HEK293 (cell line): ENCODE measurements at regions not wholly inside any gene's neighbourhood (a gene's known extent, or its start where the extent isn't known, plus 50 kb on each side); places are given as distances from the start of the nearest gene placed in this dataset.

Experiments
- CTCF ChIA-PET: fragments of 350-600 bp; formaldehyde crosslinking; extraction: SDS; loops from one replicate; lab custom pipeline; 2021; ENCODE audit warnings: antibody characterized with exemption; lab: Yijun Ruan, JAX
- POLR2A ChIA-PET: fragments of 300-600 bp; formaldehyde crosslinking; extraction: SDS; loops from one replicate; lab custom pipeline; 2020; ENCODE audit warnings: antibody characterized with exemption, inconsistent platforms; lab: Yijun Ruan, JAX
- H3K27ac ChIP-seq: fragments of 200-500 bp; sonication (Bioruptor generic); 2 replicates; pipeline ENCODE4 v1.5.1; 2014; ENCODE audit warnings: low read depth, low read length, control low read depth, inconsistent platforms; ENCODE audit errors: extremely low read depth
- H3K36me3 ChIP-seq, 2 experiments: fragments of 200-500 bp in 1 of 2; sonication (Bioruptor generic) in 1 of 2; 1 replicate in 1 of 2; 2 replicates in 1 of 2; pipeline ENCODE4 v1.5.1; 2014 to 2017; ENCODE audit warnings: inconsistent platforms in 2 of 2, low read length in 2 of 2; ENCODE audit not compliant: control insufficient read depth in 2 of 2, insufficient read depth in 1 of 2
- H3K4me1 ChIP-seq: fragments of 200-500 bp; sonication (Bioruptor generic); 2 replicates; pipeline ENCODE4 v1.5.1; 2014; ENCODE audit warnings: mild to moderate bottlenecking, low read length, inconsistent platforms; ENCODE audit not compliant: control insufficient read depth, insufficient read depth
- H3K4me3 ChIP-seq: 2 replicates; pipeline ENCODE4 v1.5.1; 2011; ENCODE audit warnings: low read depth, mild to moderate bottlenecking, control low read depth, low read length, moderate library complexity
- H3K9me3 ChIP-seq: fragments of 200-500 bp; sonication (Bioruptor generic); 2 replicates; pipeline ENCODE4 v1.5.1; 2014; ENCODE audit warnings: low read depth, low read length, inconsistent platforms; ENCODE audit not compliant: control insufficient read depth, insufficient read depth
- KLF17 ChIP-seq: fragments of 450-650 bp; formaldehyde crosslinking; IDR thresholded peaks from 2 replicates; pipeline ENCODE4 v1.5.1; 2016; ENCODE audit warnings: missing biosample characterization, missing genetic modification characterization
- MYNN ChIP-seq: fragments of 450-650 bp; formaldehyde crosslinking; IDR thresholded peaks from 2 replicates; pipeline ENCODE4 v1.5.1; 2016; ENCODE audit warnings: missing biosample characterization, missing genetic modification characterization, borderline replicate concordance
- OVOL3 ChIP-seq: fragments of 450-650 bp; formaldehyde crosslinking; IDR thresholded peaks from 2 replicates; pipeline ENCODE4 v1.5.1; 2016; ENCODE audit warnings: missing biosample characterization, missing genetic modification characterization
- REPIN1 ChIP-seq: fragments of 450-650 bp; formaldehyde crosslinking; IDR thresholded peaks from 2 replicates; pipeline ENCODE4 v1.5.1; 2017; ENCODE audit warnings: missing biosample characterization, missing genetic modification characterization, low read depth
- ZBTB1 ChIP-seq: fragments of 450-650 bp; formaldehyde crosslinking; IDR thresholded peaks from 2 replicates; pipeline ENCODE4 v1.5.1; 2016; ENCODE audit warnings: missing biosample characterization, missing genetic modification characterization
- ZBTB44 ChIP-seq: fragments of 450-650 bp; IDR thresholded peaks from 2 replicates; pipeline ENCODE4 v1.5.1; 2018; ENCODE audit warnings: missing biosample characterization, mild to moderate bottlenecking, missing genetic modification characterization
- ZBTB49 ChIP-seq: fragments of 450-650 bp; formaldehyde crosslinking; IDR thresholded peaks from 2 replicates; pipeline ENCODE4 v1.5.1; 2016; ENCODE audit warnings: missing biosample characterization, missing genetic modification characterization, low read depth
- ZNF121 ChIP-seq: fragments of 450-650 bp; formaldehyde crosslinking; IDR thresholded peaks from 2 replicates; pipeline ENCODE4 v1.5.1; 2016; ENCODE audit warnings: missing biosample characterization, missing genetic modification characterization
- ZNF19 ChIP-seq: fragments of 450-650 bp; formaldehyde crosslinking; IDR thresholded peaks from 2 replicates; pipeline ENCODE4; 2016; ENCODE audit warnings: missing biosample characterization, missing genetic modification characterization, low read depth
- ZNF366 ChIP-seq: fragments of 450-650 bp; formaldehyde crosslinking; conservative IDR thresholded peaks from 2 replicates; pipeline ENCODE4 v1.5.1; 2016; ENCODE audit warnings: missing biosample characterization, missing genetic modification characterization
- ZNF416 ChIP-seq: fragments of 450-650 bp; formaldehyde crosslinking; IDR thresholded peaks from 2 replicates; pipeline ENCODE4 v1.5.1; 2016; ENCODE audit warnings: missing biosample characterization, missing genetic modification characterization
- ZNF48 ChIP-seq: fragments of 450-650 bp; formaldehyde crosslinking; IDR thresholded peaks from 2 replicates; pipeline ENCODE4 v1.5.1; 2016; ENCODE audit warnings: missing biosample characterization, missing genetic modification characterization
- ZNF529 ChIP-seq: fragments of 450-650 bp; formaldehyde crosslinking; IDR thresholded peaks from 2 replicates; pipeline ENCODE4 v1.5.1; 2017; ENCODE audit warnings: missing genetic modification characterization, missing biosample characterization; ENCODE audit not compliant: insufficient replicate concordance
- ZNF585B ChIP-seq: fragments of 450-650 bp; formaldehyde crosslinking; IDR thresholded peaks from 2 replicates; pipeline ENCODE4 v1.5.1; 2016; ENCODE audit warnings: missing biosample characterization, missing genetic modification characterization
- ZNF626 ChIP-seq: fragments of 450-650 bp; sonication (Bioruptor Pico); formaldehyde crosslinking; IDR thresholded peaks from 2 replicates; pipeline ENCODE4 v1.5.1; 2018; ENCODE audit warnings: missing biosample characterization, missing genetic modification characterization, inconsistent platforms
- ZXDB ChIP-seq: fragments of 450-650 bp; formaldehyde crosslinking; IDR thresholded peaks from 2 replicates; pipeline ENCODE4 v1.5.1; 2016; ENCODE audit warnings: missing biosample characterization, missing genetic modification characterization
- TF ChIP-seq, protein P1 (sequence below): fragments of 450-650 bp; formaldehyde crosslinking; IDR thresholded peaks from 2 replicates; pipeline ENCODE4 v1.5.1; 2016; ENCODE audit warnings: missing biosample characterization, missing genetic modification characterization, borderline replicate concordance
- TF ChIP-seq, protein P2 (sequence below): fragments of 450-650 bp; formaldehyde crosslinking; IDR thresholded peaks from 2 replicates; pipeline ENCODE4 v1.5.1; 2017; ENCODE audit warnings: missing biosample characterization, missing genetic modification characterization

GRCh38 chr4:127304356-127304755 lies 328.4 kb upstream of the INTU start (continued):
- TF ChIP-seq, protein P1, sequence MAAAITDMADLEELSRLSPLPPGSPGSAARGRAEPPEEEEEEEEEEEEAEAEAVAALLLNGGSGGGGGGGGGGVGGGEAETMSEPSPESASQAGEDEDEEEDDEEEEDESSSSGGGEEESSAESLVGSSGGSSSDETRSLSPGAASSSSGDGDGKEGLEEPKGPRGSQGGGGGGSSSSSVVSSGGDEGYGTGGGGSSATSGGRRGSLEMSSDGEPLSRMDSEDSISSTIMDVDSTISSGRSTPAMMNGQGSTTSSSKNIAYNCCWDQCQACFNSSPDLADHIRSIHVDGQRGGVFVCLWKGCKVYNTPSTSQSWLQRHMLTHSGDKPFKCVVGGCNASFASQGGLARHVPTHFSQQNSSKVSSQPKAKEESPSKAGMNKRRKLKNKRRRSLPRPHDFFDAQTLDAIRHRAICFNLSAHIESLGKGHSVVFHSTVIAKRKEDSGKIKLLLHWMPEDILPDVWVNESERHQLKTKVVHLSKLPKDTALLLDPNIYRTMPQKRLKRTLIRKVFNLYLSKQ: no peak
- TF ChIP-seq, protein P2, sequence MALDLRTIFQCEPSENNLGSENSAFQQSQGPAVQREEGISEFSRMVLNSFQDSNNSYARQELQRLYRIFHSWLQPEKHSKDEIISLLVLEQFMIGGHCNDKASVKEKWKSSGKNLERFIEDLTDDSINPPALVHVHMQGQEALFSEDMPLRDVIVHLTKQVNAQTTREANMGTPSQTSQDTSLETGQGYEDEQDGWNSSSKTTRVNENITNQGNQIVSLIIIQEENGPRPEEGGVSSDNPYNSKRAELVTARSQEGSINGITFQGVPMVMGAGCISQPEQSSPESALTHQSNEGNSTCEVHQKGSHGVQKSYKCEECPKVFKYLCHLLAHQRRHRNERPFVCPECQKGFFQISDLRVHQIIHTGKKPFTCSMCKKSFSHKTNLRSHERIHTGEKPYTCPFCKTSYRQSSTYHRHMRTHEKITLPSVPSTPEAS: no peak
- TF ChIP-seq KLF17 (tag by site-specific recombination): no peak
- TF ChIP-seq ZXDB (tag by site-specific recombination): no peak
- TF ChIP-seq ZNF416 (tag by site-specific recombination): no peak

- H3K36me3 ChIP-seq: no peaks in the 10 kb centered on the region
- H3K9me3 ChIP-seq: no peaks in the 10 kb centered on the region
- TF ChIP-seq MYNN (tag by site-specific recombination) (no peak), ZNF626 (no peak), ZNF19 (tag by site-specific recombination) (no peak), ZBTB1 (no peak), ZBTB49 (tag by site-specific recombination) (no peak), ZNF48 (tag by site-specific recombination) (no peak), ZNF121 (no peak), REPIN1 (no peak), ZNF585B (no peak), ZNF366 (no peak)
- H3K4me1 ChIP-seq: no peaks in the 10 kb centered on the region
- no peak overlapping the region for H3K27ac ChIP-seq
- ChIA-PET POLR2A (no interaction called here), CTCF (no interaction called here)
- no peak overlapping the region for H3K4me3 ChIP-seq
Measured at GRCh38 chr4:127307996-127308395, 324.8 kb upstream of the INTU start.

GRCh38 chr4:127309369-127310102 lies 323.2 kb upstream of the INTU start:
- Histone ChIP-seq H3K4me3 (no peak overlapping the region), H3K36me3 (no peaks in the 10 kb centered on the region), H3K4me1 (no peaks in the 10 kb centered on the region), H3K9me3 (no peaks in the 10 kb centered on the region), H3K27ac (no peak overlapping the region)
- ChIA-PET CTCF (no interaction called here), POLR2A (no interaction called here)
- TF ChIP-seq ZNF529 (tag by site-specific recombination): no peak
- TF ChIP-seq ZBTB44 (tag by site-specific recombination): no peak
- TF ChIP-seq OVOL3 (tag by site-specific recombination): no peak
